ENCODE measurements at regions not wholly inside any gene's neighbourhood (a gene's known extent, or its start where the extent isn't known, plus 50 kb on each side); places are given as distances from the start of the nearest gene placed in this dataset.

GRCh38 chr3:72666447-72666755 lies 181.8 kb downstream of the SHQ1 start:
- TF ChIP-seq CTCF (conservative IDR thresholded peaks at IDR 0.05; ENCODE audit: low read depth, low read length) (no peak), EZH2 (IDR thresholded peaks at IDR 0.05; ENCODE audit: borderline replicate concordance, low read depth, low read length, poor library complexity, severe bottlenecking) (no peak)
